DND-41 (cell line): ENCODE measurements at regions not wholly inside any gene's neighbourhood (a gene's known extent, or its start where the extent isn't known, plus 50 kb on each side); places are given as distances from the start of the nearest gene placed in this dataset.

Experiments
- EZH2 ChIP-seq: IDR thresholded peaks from 3 replicates; pipeline ENCODE4 v1.6.1; 2012; ENCODE audit warnings: borderline replicate concordance, low read depth, mild to moderate bottlenecking, moderate library complexity, low read length, inconsistent platforms; ENCODE audit not compliant: severe bottlenecking
- TF ChIP-seq, protein P1 (sequence below): IDR thresholded peaks from 2 replicates; pipeline ENCODE4 v1.5.1; 2012; ENCODE audit warnings: borderline replicate concordance, low read length, moderate library complexity, mild to moderate bottlenecking; ENCODE audit not compliant: poor library complexity, severe bottlenecking; ENCODE audit errors: extremely low read depth

DNA sequence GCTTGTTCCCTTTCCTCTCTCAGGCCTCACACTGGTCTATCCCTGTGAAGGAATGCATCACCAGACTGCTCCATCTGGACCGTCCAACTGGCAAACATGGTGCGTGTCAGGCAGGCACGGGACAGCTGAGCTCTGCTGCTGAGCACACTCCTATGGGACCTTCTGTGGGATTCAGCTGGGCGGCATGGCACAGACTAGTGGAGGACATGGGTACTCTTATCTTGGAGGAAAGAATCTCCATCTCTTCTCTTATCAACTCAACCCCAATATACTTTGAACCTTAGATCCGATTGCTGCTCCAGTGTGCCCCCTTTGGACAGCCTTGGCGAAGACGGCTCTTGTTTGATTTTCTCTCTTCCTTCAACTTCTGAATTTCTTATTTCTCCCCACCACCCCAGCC, 593.6 kb downstream of the ETS1 start:
- TF ChIP-seq, protein P1, sequence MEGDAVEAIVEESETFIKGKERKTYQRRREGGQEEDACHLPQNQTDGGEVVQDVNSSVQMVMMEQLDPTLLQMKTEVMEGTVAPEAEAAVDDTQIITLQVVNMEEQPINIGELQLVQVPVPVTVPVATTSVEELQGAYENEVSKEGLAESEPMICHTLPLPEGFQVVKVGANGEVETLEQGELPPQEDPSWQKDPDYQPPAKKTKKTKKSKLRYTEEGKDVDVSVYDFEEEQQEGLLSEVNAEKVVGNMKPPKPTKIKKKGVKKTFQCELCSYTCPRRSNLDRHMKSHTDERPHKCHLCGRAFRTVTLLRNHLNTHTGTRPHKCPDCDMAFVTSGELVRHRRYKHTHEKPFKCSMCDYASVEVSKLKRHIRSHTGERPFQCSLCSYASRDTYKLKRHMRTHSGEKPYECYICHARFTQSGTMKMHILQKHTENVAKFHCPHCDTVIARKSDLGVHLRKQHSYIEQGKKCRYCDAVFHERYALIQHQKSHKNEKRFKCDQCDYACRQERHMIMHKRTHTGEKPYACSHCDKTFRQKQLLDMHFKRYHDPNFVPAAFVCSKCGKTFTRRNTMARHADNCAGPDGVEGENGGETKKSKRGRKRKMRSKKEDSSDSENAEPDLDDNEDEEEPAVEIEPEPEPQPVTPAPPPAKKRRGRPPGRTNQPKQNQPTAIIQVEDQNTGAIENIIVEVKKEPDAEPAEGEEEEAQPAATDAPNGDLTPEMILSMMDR = no peak
- TF ChIP-seq EZH2 = no peak
